ENCODE measurements at regions not wholly inside any gene's neighbourhood (a gene's known extent, or its start where the extent isn't known, plus 50 kb on each side); places are given as distances from the start of the nearest gene placed in this dataset.

DNA sequence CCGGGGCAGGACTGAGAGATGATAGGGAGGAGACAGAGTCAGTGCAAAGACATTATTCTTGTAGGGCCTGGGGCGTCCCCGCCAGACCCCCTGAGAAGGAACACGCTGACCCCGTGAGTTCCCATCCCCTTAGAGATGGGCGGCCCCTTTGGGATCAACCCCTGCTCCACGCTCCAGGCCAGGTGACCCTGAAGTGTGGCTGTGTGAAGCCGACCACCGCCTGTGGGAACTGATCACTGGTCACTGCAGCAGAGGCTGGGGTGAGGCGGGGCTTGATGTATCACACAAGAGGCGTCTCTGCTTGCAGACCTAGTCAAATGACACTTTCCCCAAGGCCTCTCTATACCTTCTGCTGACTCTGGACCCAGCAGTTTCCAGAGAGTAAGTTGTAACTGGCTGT lies 157.4 kb upstream of the TWIST2 start:
- no peak for TF ChIP-seq ZNF473 (tag by site-specific recombination; IDR thresholded peaks at IDR 0.05)
- TF ChIP-seq, protein P1, sequence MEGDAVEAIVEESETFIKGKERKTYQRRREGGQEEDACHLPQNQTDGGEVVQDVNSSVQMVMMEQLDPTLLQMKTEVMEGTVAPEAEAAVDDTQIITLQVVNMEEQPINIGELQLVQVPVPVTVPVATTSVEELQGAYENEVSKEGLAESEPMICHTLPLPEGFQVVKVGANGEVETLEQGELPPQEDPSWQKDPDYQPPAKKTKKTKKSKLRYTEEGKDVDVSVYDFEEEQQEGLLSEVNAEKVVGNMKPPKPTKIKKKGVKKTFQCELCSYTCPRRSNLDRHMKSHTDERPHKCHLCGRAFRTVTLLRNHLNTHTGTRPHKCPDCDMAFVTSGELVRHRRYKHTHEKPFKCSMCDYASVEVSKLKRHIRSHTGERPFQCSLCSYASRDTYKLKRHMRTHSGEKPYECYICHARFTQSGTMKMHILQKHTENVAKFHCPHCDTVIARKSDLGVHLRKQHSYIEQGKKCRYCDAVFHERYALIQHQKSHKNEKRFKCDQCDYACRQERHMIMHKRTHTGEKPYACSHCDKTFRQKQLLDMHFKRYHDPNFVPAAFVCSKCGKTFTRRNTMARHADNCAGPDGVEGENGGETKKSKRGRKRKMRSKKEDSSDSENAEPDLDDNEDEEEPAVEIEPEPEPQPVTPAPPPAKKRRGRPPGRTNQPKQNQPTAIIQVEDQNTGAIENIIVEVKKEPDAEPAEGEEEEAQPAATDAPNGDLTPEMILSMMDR (tag by site-specific recombination; IDR thresholded peaks at IDR 0.05) = no peak
